ENCODE measurements at regions not wholly inside any gene's neighbourhood (a gene's known extent, or its start where the extent isn't known, plus 50 kb on each side); places are given as distances from the start of the nearest gene placed in this dataset.

GRCh38 chr2:6722574-6722973 is 143.1 kb downstream of the CMPK2 start:
- Mint-ChIP-seq H3K9me3 (ENCODE audit: low read depth) (no peaks in the 10 kb centered on the region), H3K36me3 (ENCODE audit: low read depth) (no peaks in the 10 kb centered on the region), H3K27me3 (peaks cover 9% of the 10 kb centered on the region), H3K4me3 (no peak overlapping the region), H3K4me1 (no peaks in the 10 kb centered on the region), H3K27ac (no peak overlapping the region)
- CTCF ChIA-PET: no interaction called here
- DNase-seq (no peak), ATAC-seq (no peak)
- POLR2A ChIA-PET: no interaction called here
- intact Hi-C loops (cut with DNase I, micrococcal nuclease): no loop called here

- no peaks in the 10 kb centered on the region for H3K9me3 Mint-ChIP-seq (ENCODE audit: low read depth)
- no peak for DNase-seq
- ATAC-seq: no peak
- H3K36me3 Mint-ChIP-seq (ENCODE audit: low read depth): no peaks in the 10 kb centered on the region
- CTCF ChIA-PET: interaction anchor here (0.7 to 1.4 kb wide), 2 partner anchors 9 to 49 kb away, joined by 3 read pairs; no protein-coding TSS in a partner anchor
- H3K4me1 Mint-ChIP-seq: no peaks in the 10 kb centered on the region
- H3K27me3 Mint-ChIP-seq: peaks cover 4% of the 10 kb centered on the region
- H3K4me3 Mint-ChIP-seq: no peak overlapping the region
- POLR2A ChIA-PET: no interaction called here
- H3K27ac Mint-ChIP-seq: no peak overlapping the region
- intact Hi-C loops (cut with DNase I, micrococcal nuclease): no loop called here
These were observed 141.7 kb downstream of the CMPK2 start for GRCh38 chr2:6723865-6724604.

GRCh38 chr2:6724605-6725140 is 141.0 kb downstream of the CMPK2 start:
- no peaks in the 10 kb centered on the region for H3K36me3 Mint-ChIP-seq (ENCODE audit: low read depth)
- ChIA-PET POLR2A (no interaction called here), CTCF (interaction anchor here (0.7 to 1.4 kb wide), 2 partner anchors 9 to 11 kb away, joined by 3 read pairs; no protein-coding TSS in a partner anchor)
- H3K4me3 Mint-ChIP-seq: no peak overlapping the region
- H3K4me1 Mint-ChIP-seq: no peaks in the 10 kb centered on the region
- intact Hi-C loops (cut with DNase I, micrococcal nuclease): no loop called here
- peaks cover 4% of the 10 kb centered on the region for H3K27me3 Mint-ChIP-seq
- H3K9me3 Mint-ChIP-seq (ENCODE audit: low read depth): no peaks in the 10 kb centered on the region
- DNase-seq (no peak), ATAC-seq (no peak)
- H3K27ac Mint-ChIP-seq: no peak overlapping the region

GRCh38 chr2:6728156-6728555 is 137.6 kb downstream of the CMPK2 start:
- ATAC-seq (no peak), DNase-seq (no peak)
- Mint-ChIP-seq H3K36me3 (ENCODE audit: low read depth) (no peaks in the 10 kb centered on the region), H3K4me3 (no peak overlapping the region), H3K4me1 (no peaks in the 10 kb centered on the region), H3K27me3 (peaks cover 7% of the 10 kb centered on the region), H3K27ac (no peak overlapping the region), H3K9me3 (ENCODE audit: low read depth) (no peaks in the 10 kb centered on the region)
- intact Hi-C loops (cut with DNase I, micrococcal nuclease): no loop called here
- ChIA-PET CTCF (no interaction called here), POLR2A (no interaction called here)

GRCh38 chr2:6730003-6730402 is 135.7 kb downstream of the CMPK2 start:
- ChIA-PET CTCF (no interaction called here), POLR2A (interaction anchor here (0.7 kb wide), 1 partner anchor 33 kb away, joined by 7 read pairs; no protein-coding TSS in a partner anchor)
- no peaks in the 10 kb centered on the region for H3K4me1 Mint-ChIP-seq
- no peak for DNase-seq
- H3K27me3 Mint-ChIP-seq: peaks cover 11% of the 10 kb centered on the region
- H3K36me3 Mint-ChIP-seq (ENCODE audit: low read depth): no peaks in the 10 kb centered on the region
- no peak for ATAC-seq
- no peaks in the 10 kb centered on the region for H3K9me3 Mint-ChIP-seq (ENCODE audit: low read depth)
- intact Hi-C loops (cut with DNase I, micrococcal nuclease): no loop called here
- no peak overlapping the region for H3K4me3 Mint-ChIP-seq
- no peak overlapping the region for H3K27ac Mint-ChIP-seq

GRCh38 chr2:6730649-6731532 is 134.8 kb downstream of the CMPK2 start:
- ChIA-PET CTCF (no interaction called here), POLR2A (no interaction called here)
- intact Hi-C loops (cut with DNase I, micrococcal nuclease): no loop called here
- no peaks in the 10 kb centered on the region for H3K9me3 Mint-ChIP-seq (ENCODE audit: low read depth)
- no peak overlapping the region for H3K27ac Mint-ChIP-seq
- peaks cover 11% of the 10 kb centered on the region for H3K27me3 Mint-ChIP-seq
- H3K36me3 Mint-ChIP-seq (ENCODE audit: low read depth): no peaks in the 10 kb centered on the region
- no peak for ATAC-seq
- H3K4me3 Mint-ChIP-seq: no peak overlapping the region
- no peaks in the 10 kb centered on the region for H3K4me1 Mint-ChIP-seq
- DNase-seq: no peak

- H3K4me3 Mint-ChIP-seq: no peak overlapping the region
- POLR2A ChIA-PET: no interaction called here
- CTCF ChIA-PET: interaction anchor here (0.6 kb wide), 1 partner anchor 452 kb away, joined by 3 read pairs; no protein-coding TSS in a partner anchor
- H3K4me1 Mint-ChIP-seq: no peaks in the 10 kb centered on the region
- H3K27me3 Mint-ChIP-seq: peaks cover 7% of the 10 kb centered on the region
- no peak for DNase-seq
- no peaks in the 10 kb centered on the region for H3K36me3 Mint-ChIP-seq (ENCODE audit: low read depth)
- no peak overlapping the region for H3K27ac Mint-ChIP-seq
- H3K9me3 Mint-ChIP-seq (ENCODE audit: low read depth): no peaks in the 10 kb centered on the region
- ATAC-seq: no peak
- intact Hi-C loops (cut with DNase I, micrococcal nuclease): no loop called here
These were observed 126.2 kb downstream of the CMPK2 start for GRCh38 chr2:6739547-6739946.

- CTCF ChIA-PET: interaction anchor here (0.8 kb wide), 1 partner anchor 9 kb away, joined by 3 read pairs; no protein-coding TSS in a partner anchor
- intact Hi-C loops (cut with DNase I, micrococcal nuclease): no loop called here
- no peaks in the 10 kb centered on the region for H3K9me3 Mint-ChIP-seq (ENCODE audit: low read depth)
These were observed 124.5 kb downstream of the CMPK2 start for GRCh38 chr2:6741229-6741628.

GRCh38 chr2:6744038-6744437 is 121.7 kb downstream of the CMPK2 start:
- no peak for DNase-seq
- Mint-ChIP-seq H3K27ac (no peak overlapping the region), H3K4me1 (no peaks in the 10 kb centered on the region), H3K9me3 (ENCODE audit: low read depth) (no peaks in the 10 kb centered on the region), H3K4me3 (no peak overlapping the region), H3K36me3 (ENCODE audit: low read depth) (no peaks in the 10 kb centered on the region), H3K27me3 (peaks cover 24% of the 10 kb centered on the region)
- ChIA-PET POLR2A (no interaction called here), CTCF (interaction anchor here (0.6 kb wide), 1 partner anchor 594 kb away, joined by 3 read pairs; no protein-coding TSS in a partner anchor)
- intact Hi-C loops (cut with DNase I, micrococcal nuclease): no loop called here
- ATAC-seq: no peak

More at GRCh38 chr2:6741229-6741628, 124.5 kb downstream of the CMPK2 start:
- Mint-ChIP-seq H3K27me3 (peaks cover 17% of the 10 kb centered on the region), H3K4me3 (no peak overlapping the region), H3K4me1 (no peaks in the 10 kb centered on the region), H3K27ac (no peak overlapping the region), H3K36me3 (ENCODE audit: low read depth) (no peaks in the 10 kb centered on the region)
- ATAC-seq: no peak
- no peak for DNase-seq
- POLR2A ChIA-PET: no interaction called here

- no peak overlapping the region for H3K4me3 Mint-ChIP-seq
- ChIA-PET CTCF (no interaction called here), POLR2A (no interaction called here)
- H3K27ac Mint-ChIP-seq: no peak overlapping the region
- DNase-seq: no peak
- ATAC-seq: no peak
- H3K36me3 Mint-ChIP-seq (ENCODE audit: low read depth): no peaks in the 10 kb centered on the region
- H3K4me1 Mint-ChIP-seq: no peaks in the 10 kb centered on the region
- H3K9me3 Mint-ChIP-seq (ENCODE audit: low read depth): no peaks in the 10 kb centered on the region
- intact Hi-C loops (cut with DNase I, micrococcal nuclease): no loop called here
- peaks cover 30% of the 10 kb centered on the region for H3K27me3 Mint-ChIP-seq
These were observed 118.3 kb downstream of the CMPK2 start for GRCh38 chr2:6747433-6747832.

GRCh38 chr2:6748406-6749067 is 117.2 kb downstream of the CMPK2 start:
- intact Hi-C loops (cut with DNase I, micrococcal nuclease): no loop called here
- POLR2A ChIA-PET: no interaction called here
- no peak for DNase-seq

More at GRCh38 chr2:6748406-6749067, 117.2 kb downstream of the CMPK2 start:
- no peak overlapping the region for H3K27ac Mint-ChIP-seq
- H3K9me3 Mint-ChIP-seq (ENCODE audit: low read depth): no peaks in the 10 kb centered on the region
- peaks cover 29% of the 10 kb centered on the region for H3K27me3 Mint-ChIP-seq
- no peak overlapping the region for H3K4me3 Mint-ChIP-seq
- no peaks in the 10 kb centered on the region for H3K36me3 Mint-ChIP-seq (ENCODE audit: low read depth)
- no peak for ATAC-seq
- no peaks in the 10 kb centered on the region for H3K4me1 Mint-ChIP-seq
- CTCF ChIA-PET: interaction anchor here (0.6 to 1.1 kb wide), 2 partner anchors 24 to 103 kb away, joined by 3 to 4 read pairs; no protein-coding TSS in a partner anchor
